Activated B cell treated with CpG ODN at 0.5 μM for 24 hours (primary cell): ENCODE measurements at regions not wholly inside any gene's neighbourhood (a gene's known extent, or its start where the extent isn't known, plus 50 kb on each side); places are given as distances from the start of the nearest gene placed in this dataset.

ENCODE experiments used
- ATAC-seq: fragments of 200-7000 bp; cut with Tn5 transposase; one replicate; pipeline ENCODE4 v1.10.0; 2021; ENCODE audit warnings: low read depth, mild to moderate bottlenecking, moderate library complexity
- CTCF ChIA-PET: fragments of 350-600 bp; sonication (Branson Sonifier 250); formaldehyde crosslinking; loops from one replicate; lab custom pipeline; 2021; ENCODE audit warnings: antibody characterized with exemption; lab: Charles Lee
- POLR2A ChIA-PET: fragments of 350-600 bp; sonication (Branson Sonifier 250); formaldehyde crosslinking; loops from one replicate; lab custom pipeline; 2021; ENCODE audit warnings: antibody characterized with exemption; lab: Charles Lee
- DNase-seq: peaks from one replicate; pipeline ENCODE4 v3.0.0; 2022
- H3K27ac Mint-ChIP-seq: one replicate; pipeline ENCODE4 v1.8.0; 2020; ENCODE audit warnings: mixed read lengths
- H3K27me3 Mint-ChIP-seq: one replicate; pipeline ENCODE4 v1.8.0; 2021; ENCODE audit warnings: mixed read lengths
- H3K36me3 Mint-ChIP-seq: one replicate; pipeline ENCODE4 v1.8.0; 2021; ENCODE audit warnings: low read depth, mixed read lengths
- H3K4me1 Mint-ChIP-seq: one replicate; pipeline ENCODE4 v1.8.0; 2021; ENCODE audit warnings: mixed read lengths
- H3K4me3 Mint-ChIP-seq: one replicate; pipeline ENCODE4 v1.8.0; 2020; ENCODE audit warnings: mild to moderate bottlenecking, mixed read lengths
- H3K9me3 Mint-ChIP-seq: one replicate; pipeline ENCODE4 v1.8.0; 2020; ENCODE audit warnings: mixed read lengths
- CTCF ChIP-seq: fragments of 200-600 bp; IDR thresholded peaks from one replicate; pipeline ENCODE4 v1.8.0; 2022; ENCODE audit warnings: antibody characterized with exemption, mild to moderate bottlenecking
- intact Hi-C: fragments of 100-400 bp; cut with micrococcal nuclease; formaldehyde crosslinking; loops from one replicate; pipeline ENCODE4 v1.15.1; 2024

DNA sequence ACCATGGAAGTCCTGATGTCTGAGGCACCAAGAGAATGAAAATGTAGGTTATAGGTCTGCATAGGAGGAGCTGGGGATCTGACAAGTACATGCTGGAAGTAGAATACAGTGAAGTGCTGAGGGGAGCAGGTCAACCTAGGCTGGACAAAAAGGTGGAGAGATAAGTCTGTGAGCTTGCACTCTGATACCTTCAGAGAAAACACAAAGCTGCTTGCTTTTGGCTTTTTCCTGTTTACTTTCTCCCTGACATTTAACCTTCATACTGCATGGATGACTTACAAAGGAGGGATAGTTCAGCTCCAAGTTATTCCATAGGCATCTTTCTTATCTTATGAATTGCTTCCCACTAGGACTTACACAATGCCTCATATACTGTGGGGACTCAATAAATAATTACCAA, 256.7 kb upstream of the NREP start:
- no peak for TF ChIP-seq CTCF

GRCh38 chr5:112012104-112012503, 255.1 kb upstream of the NREP start:
- TF ChIP-seq CTCF, result no peak
- Mint-ChIP-seq H3K27ac (no peak overlapping the region), H3K4me1 (no peaks in the 10 kb centered on the region), H3K4me3 (no peak overlapping the region), H3K9me3 (no peaks in the 10 kb centered on the region), H3K27me3 (no peaks in the 10 kb centered on the region), H3K36me3 (no peaks in the 10 kb centered on the region)
- intact Hi-C loops, result no loop called here
- ChIA-PET POLR2A (no interaction called here), CTCF (no interaction called here)
- no peak for DNase-seq
- ATAC-seq, result no peak

More for the DNA sequence above, 256.7 kb upstream of the NREP start:
- Mint-ChIP-seq H3K4me3 (no peak overlapping the region), H3K36me3 (no peaks in the 10 kb centered on the region), H3K9me3 (no peaks in the 10 kb centered on the region), H3K4me1 (no peaks in the 10 kb centered on the region), H3K27ac (no peak overlapping the region), H3K27me3 (no peaks in the 10 kb centered on the region)
- DNase-seq (no peak), ATAC-seq (no peak)
- intact Hi-C loops, result no loop called here
- ChIA-PET CTCF (no interaction called here), POLR2A (no interaction called here)

DNA sequence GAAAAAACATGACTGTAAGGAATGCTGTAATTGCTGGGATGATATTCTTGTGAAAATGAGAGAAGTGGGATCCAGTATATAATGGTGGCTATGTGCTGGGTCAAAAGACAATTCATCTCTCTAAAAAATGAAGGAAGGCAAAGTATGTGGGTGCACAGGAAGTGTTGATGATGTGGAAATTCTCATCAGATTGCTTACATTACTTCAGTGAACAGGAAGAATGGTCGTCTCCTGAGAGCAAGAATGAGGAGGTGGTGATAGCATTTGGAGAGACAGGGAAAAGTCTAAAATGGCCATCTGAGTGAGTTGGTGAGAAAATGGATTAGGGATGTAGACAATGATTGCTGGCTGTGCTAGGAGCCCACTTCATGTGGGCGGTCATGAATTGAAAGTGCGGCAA, 253.5 kb upstream of the NREP start:
- Mint-ChIP-seq H3K27ac (no peak overlapping the region), H3K4me1 (no peaks in the 10 kb centered on the region), H3K4me3 (no peak overlapping the region), H3K27me3 (no peaks in the 10 kb centered on the region), H3K36me3 (no peaks in the 10 kb centered on the region), H3K9me3 (no peaks in the 10 kb centered on the region)
- no peak for ATAC-seq
- CTCF ChIA-PET, result no interaction called here
- no peak for TF ChIP-seq CTCF
- DNase-seq, result no peak
- POLR2A ChIA-PET, result no interaction called here
- intact Hi-C loops, result no loop called here

GRCh38 chr5:112006721-112007120, 249.7 kb upstream of the NREP start:
- no peak overlapping the region for H3K27ac Mint-ChIP-seq
- no peaks in the 10 kb centered on the region for H3K9me3 Mint-ChIP-seq
- no peak for TF ChIP-seq CTCF
- intact Hi-C loops, result no loop called here
- DNase-seq (no peak), ATAC-seq (no peak)
- no peaks in the 10 kb centered on the region for H3K4me1 Mint-ChIP-seq
- no peak overlapping the region for H3K4me3 Mint-ChIP-seq
- H3K36me3 Mint-ChIP-seq, result no peaks in the 10 kb centered on the region
- ChIA-PET POLR2A (no interaction called here), CTCF (no interaction called here)
- no peaks in the 10 kb centered on the region for H3K27me3 Mint-ChIP-seq

DNA sequence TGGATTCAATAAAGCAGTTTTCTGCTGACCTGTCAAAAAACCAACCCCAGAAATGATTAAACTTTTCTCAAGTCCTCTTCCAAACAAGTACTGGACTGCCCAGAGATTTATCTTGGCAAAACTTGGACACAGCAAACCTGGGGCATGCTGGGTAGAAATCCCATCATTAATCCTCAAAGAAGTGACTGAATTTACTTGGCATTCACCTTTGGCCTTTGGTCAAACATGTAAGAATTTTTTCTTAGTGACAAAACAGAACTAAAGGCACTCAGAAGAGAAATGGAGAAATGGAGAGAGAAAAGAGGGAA, 248.6 kb upstream of the NREP start:
- Mint-ChIP-seq H3K27ac (no peak overlapping the region), H3K27me3 (no peaks in the 10 kb centered on the region), H3K4me1 (no peaks in the 10 kb centered on the region), H3K36me3 (no peaks in the 10 kb centered on the region), H3K4me3 (no peak overlapping the region), H3K9me3 (no peaks in the 10 kb centered on the region)
- intact Hi-C loops, result no loop called here
- DNase-seq (no peak), ATAC-seq (no peak)
- POLR2A ChIA-PET, result no interaction called here
- CTCF ChIA-PET, result no interaction called here
- TF ChIP-seq CTCF, result no peak
